Peyer's patch (tissue), 4 donors: ENCODE measurements at regions not wholly inside any gene's neighbourhood (a gene's known extent, or its start where the extent isn't known, plus 50 kb on each side); places are given as distances from the start of the nearest gene placed in this dataset.

Experiments
- DNase-seq, 3 donors: peaks; one replicate each; pipeline ENCODE4 v3.0.0-alpha.2; 2017 to 2019
- H3K27ac ChIP-seq, 4 donors: fragments of 200-600 bp; sonication (generic); one replicate each; pipeline ENCODE4 v1.5.1; 2016 to 2019
- H3K27me3 ChIP-seq, 2 donors: fragments of 200-600 bp; sonication (generic); one replicate each; pipeline ENCODE4 v1.5.1; 2019
- H3K36me3 ChIP-seq, 3 donors: fragments of 200-600 bp; sonication (generic); one replicate each; pipeline ENCODE4 v1.5.1; 2016 to 2019
- H3K4me1 ChIP-seq, 4 donors: fragments of 200-600 bp; sonication (generic); one replicate each; pipeline ENCODE4 v1.5.1; 2016 to 2019
- H3K4me3 ChIP-seq, 4 donors: fragments of 200-600 bp; sonication (generic); 1 replicate in 3 of 4; 2 replicates in 1 of 4; pipeline ENCODE4 v1.5.1; 2016 to 2019; ENCODE audit warnings: mild to moderate bottlenecking in 1 of 4
- H3K9me3 ChIP-seq, 4 donors: fragments of 200-600 bp; sonication (generic); one replicate each; pipeline ENCODE4 v1.5.1; 2016 to 2019; ENCODE audit warnings: mild to moderate bottlenecking in 1 of 4
- POLR2A ChIP-seq, 2 donors: fragments of 450-650 bp; IDR thresholded peaks; one replicate each; pipeline ENCODE4 v1.5.1; 2017; ENCODE audit warnings: antibody characterized with exemption in 2 of 2, mild to moderate bottlenecking in 2 of 2, moderate library complexity in 2 of 2
- TF ChIP-seq, protein P1 (sequence below), 6 experiments: fragments of 450-650 bp in 4 of 6; fragments of 200-600 bp in 2 of 6; sonication (generic) in 1 of 6; IDR thresholded peaks; one replicate each; pipeline ENCODE4 v1.5.1; 2017 to 2019; ENCODE audit warnings: antibody characterized with exemption in 6 of 6, mild to moderate bottlenecking in 3 of 6, moderate library complexity in 1 of 6

DNA sequence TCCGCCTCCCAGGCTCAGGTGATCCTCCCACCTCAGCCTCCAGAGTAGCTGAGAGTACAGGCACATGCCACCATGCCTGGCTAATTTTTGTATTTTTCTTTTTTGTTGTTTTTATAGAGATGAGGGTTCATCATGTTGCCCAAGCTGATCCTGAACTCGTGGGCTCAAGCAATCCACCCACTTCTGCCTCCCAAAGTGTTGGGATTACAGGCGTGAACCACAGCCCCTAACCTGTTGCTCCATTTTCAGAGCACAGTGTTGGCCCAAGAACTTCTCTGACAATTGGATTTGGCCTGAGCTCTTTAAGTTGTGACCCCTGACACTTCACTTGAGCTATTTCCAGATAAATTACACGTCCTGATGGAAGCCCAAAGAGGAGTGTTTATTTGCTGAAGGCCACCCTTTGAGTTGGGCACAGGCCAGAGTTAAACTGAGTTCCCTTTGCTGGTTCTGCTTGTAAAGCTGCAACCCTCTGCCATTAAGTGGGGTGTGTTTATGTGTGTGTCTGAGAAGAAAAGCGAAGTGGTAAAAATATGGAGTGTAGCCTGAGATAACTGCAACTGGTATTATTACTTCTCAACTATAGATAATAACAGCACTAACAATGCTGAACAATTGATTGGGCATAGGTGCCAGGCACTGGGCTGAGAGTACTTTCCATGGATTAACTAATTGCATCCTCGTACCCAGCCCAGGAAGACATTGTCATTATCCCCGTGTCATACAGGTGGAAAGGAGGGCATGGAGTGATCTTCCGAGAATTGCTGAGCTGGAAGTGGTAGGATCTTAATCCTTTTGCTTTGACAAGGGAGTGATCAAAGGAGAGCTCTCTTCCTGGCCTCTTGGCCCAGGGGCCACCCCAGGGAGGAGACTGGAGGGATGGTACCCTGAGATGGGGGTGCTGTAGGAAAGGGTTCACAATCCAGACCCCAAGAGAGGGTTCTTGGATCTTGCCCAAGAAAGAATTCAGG, 91.5 kb upstream of the PROK2 start:
- no peaks in the 10 kb centered on the region for H3K4me1 ChIP-seq
- no peaks in the 10 kb centered on the region for H3K9me3 ChIP-seq
- no peak for DNase-seq
- TF ChIP-seq, protein P1, sequence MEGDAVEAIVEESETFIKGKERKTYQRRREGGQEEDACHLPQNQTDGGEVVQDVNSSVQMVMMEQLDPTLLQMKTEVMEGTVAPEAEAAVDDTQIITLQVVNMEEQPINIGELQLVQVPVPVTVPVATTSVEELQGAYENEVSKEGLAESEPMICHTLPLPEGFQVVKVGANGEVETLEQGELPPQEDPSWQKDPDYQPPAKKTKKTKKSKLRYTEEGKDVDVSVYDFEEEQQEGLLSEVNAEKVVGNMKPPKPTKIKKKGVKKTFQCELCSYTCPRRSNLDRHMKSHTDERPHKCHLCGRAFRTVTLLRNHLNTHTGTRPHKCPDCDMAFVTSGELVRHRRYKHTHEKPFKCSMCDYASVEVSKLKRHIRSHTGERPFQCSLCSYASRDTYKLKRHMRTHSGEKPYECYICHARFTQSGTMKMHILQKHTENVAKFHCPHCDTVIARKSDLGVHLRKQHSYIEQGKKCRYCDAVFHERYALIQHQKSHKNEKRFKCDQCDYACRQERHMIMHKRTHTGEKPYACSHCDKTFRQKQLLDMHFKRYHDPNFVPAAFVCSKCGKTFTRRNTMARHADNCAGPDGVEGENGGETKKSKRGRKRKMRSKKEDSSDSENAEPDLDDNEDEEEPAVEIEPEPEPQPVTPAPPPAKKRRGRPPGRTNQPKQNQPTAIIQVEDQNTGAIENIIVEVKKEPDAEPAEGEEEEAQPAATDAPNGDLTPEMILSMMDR (IDR thresholded peaks at IDR 0.05) = no peak
- no peak for TF ChIP-seq POLR2A (IDR thresholded peaks at IDR 0.05)
- H3K27ac ChIP-seq = no peak overlapping the region
- H3K27me3 ChIP-seq = no peaks in the 10 kb centered on the region
- H3K36me3 ChIP-seq = no peaks in the 10 kb centered on the region
- no peak overlapping the region for H3K4me3 ChIP-seq

DNA sequence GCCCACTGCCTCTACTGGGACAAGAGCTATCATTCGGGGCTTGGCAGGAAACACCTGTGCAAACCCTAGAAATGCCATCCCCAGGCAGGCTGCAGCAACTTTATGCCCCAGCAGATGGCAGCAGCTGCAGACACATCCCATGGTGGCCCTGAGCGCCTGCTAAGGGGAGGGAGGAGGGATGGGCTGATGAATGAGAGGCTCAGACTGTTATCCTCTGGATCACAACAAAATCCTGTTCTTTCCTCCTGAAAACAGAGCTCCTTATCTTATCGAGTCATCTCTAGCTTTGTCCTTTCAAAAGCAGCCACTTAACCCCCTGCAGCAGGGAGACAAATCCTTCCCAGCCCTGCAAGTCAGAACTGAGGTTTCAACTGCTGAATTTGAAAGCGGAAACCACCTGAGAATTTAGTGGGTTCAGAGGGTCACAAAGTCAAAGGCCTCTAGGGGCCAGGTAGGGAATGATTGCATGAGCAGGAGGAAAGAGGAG, 90.6 kb upstream of the PROK2 start:
- TF ChIP-seq, protein P1 (IDR thresholded peaks at IDR 0.05) = peak; percentile 58 to 83 (median 78)
- no peak for TF ChIP-seq POLR2A (IDR thresholded peaks at IDR 0.05)
- H3K27me3 ChIP-seq = no peaks in the 10 kb centered on the region
- H3K4me1 ChIP-seq = no peaks in the 10 kb centered on the region
- H3K36me3 ChIP-seq = no peaks in the 10 kb centered on the region
- H3K9me3 ChIP-seq = no peaks in the 10 kb centered on the region
- peak; percentile 75 to 90 (median 77) for DNase-seq
- no peak overlapping the region for H3K27ac ChIP-seq
- no peak overlapping the region for H3K4me3 ChIP-seq

GRCh38 chr3:71874618-71875017, 89.7 kb upstream of the PROK2 start:
- Histone ChIP-seq H3K4me1 (no peaks in the 10 kb centered on the region), H3K36me3 (no peaks in the 10 kb centered on the region), H3K4me3 (no peak overlapping the region), H3K27ac (no peak overlapping the region), H3K27me3 (no peaks in the 10 kb centered on the region), H3K9me3 (no peaks in the 10 kb centered on the region)
- TF ChIP-seq, protein P1 (IDR thresholded peaks at IDR 0.05) = no peak
- no peak for TF ChIP-seq POLR2A (IDR thresholded peaks at IDR 0.05)
- DNase-seq = no peak

GRCh38 chr3:71873093-71873611, 88.2 kb upstream of the PROK2 start:
- no peak for DNase-seq
- no peak overlapping the region for H3K27ac ChIP-seq

GRCh38 chr3:71872256-71872655, 87.3 kb upstream of the PROK2 start:
- Histone ChIP-seq H3K9me3 (no peaks in the 10 kb centered on the region), H3K4me1 (no peaks in the 10 kb centered on the region), H3K27ac (no peak overlapping the region), H3K4me3 (no peak overlapping the region), H3K36me3 (no peaks in the 10 kb centered on the region), H3K27me3 (no peaks in the 10 kb centered on the region)
- DNase-seq = no peak
- TF ChIP-seq POLR2A (IDR thresholded peaks at IDR 0.05) = no peak
- TF ChIP-seq, protein P1 (IDR thresholded peaks at IDR 0.05) = no peak

More at GRCh38 chr3:71873093-71873611, 88.2 kb upstream of the PROK2 start:
- Histone ChIP-seq H3K36me3 (no peaks in the 10 kb centered on the region), H3K4me3 (no peak overlapping the region), H3K4me1 (no peaks in the 10 kb centered on the region), H3K9me3 (no peaks in the 10 kb centered on the region), H3K27me3 (no peaks in the 10 kb centered on the region)
- TF ChIP-seq POLR2A (IDR thresholded peaks at IDR 0.05) = no peak
- TF ChIP-seq, protein P1 (IDR thresholded peaks at IDR 0.05) = no peak
